Glutamatergic neuron (in vitro differentiated cells): ENCODE measurements at regions not wholly inside any gene's neighbourhood (a gene's known extent, or its start where the extent isn't known, plus 50 kb on each side); places are given as distances from the start of the nearest gene placed in this dataset.

ENCODE experiments used
- DNase-seq: peaks from one replicate; pipeline ENCODE4 v3.0.0; 2022
- H3K27ac Mint-ChIP-seq: one replicate; pipeline ENCODE4 v1.8.0; 2020; ENCODE audit warnings: mild to moderate bottlenecking, mixed read lengths, inconsistent platforms; ENCODE audit not compliant: unreplicated experiment
- H3K27me3 Mint-ChIP-seq: one replicate; pipeline ENCODE4 v1.8.0; 2020; ENCODE audit warnings: mild to moderate bottlenecking, moderate library complexity, mixed read lengths, inconsistent platforms; ENCODE audit not compliant: unreplicated experiment
- H3K36me3 Mint-ChIP-seq: one replicate; pipeline ENCODE4 v1.8.0; 2020; ENCODE audit warnings: mild to moderate bottlenecking, mixed read lengths, inconsistent platforms; ENCODE audit not compliant: unreplicated experiment
- H3K4me1 Mint-ChIP-seq: one replicate; pipeline ENCODE4 v1.8.0; 2020; ENCODE audit warnings: mild to moderate bottlenecking, low read depth, mixed read lengths, inconsistent platforms; ENCODE audit not compliant: unreplicated experiment
- H3K4me3 Mint-ChIP-seq: one replicate; pipeline ENCODE4 v1.8.0; 2020; ENCODE audit warnings: mild to moderate bottlenecking, mixed read lengths, inconsistent platforms; ENCODE audit not compliant: unreplicated experiment
- H3K9me3 Mint-ChIP-seq: one replicate; pipeline ENCODE4 v1.8.0; 2020; ENCODE audit warnings: mild to moderate bottlenecking, moderate library complexity, mixed read lengths, inconsistent platforms; ENCODE audit not compliant: unreplicated experiment
- TF ChIP-seq, protein P1 (sequence below): fragments of 200-600 bp; sonication (generic); IDR thresholded peaks from one replicate; pipeline ENCODE4 v1.5.0; 2021; ENCODE audit not compliant: partially characterized antibody, unreplicated experiment

- Mint-ChIP-seq H3K4me3 (no peak overlapping the region), H3K27me3 (no peaks in the 10 kb centered on the region), H3K4me1 (peaks cover 4% of the 10 kb centered on the region), H3K36me3 (no peaks in the 10 kb centered on the region), H3K9me3 (no peaks in the 10 kb centered on the region), H3K27ac (no peak overlapping the region)
- TF ChIP-seq, protein P1, sequence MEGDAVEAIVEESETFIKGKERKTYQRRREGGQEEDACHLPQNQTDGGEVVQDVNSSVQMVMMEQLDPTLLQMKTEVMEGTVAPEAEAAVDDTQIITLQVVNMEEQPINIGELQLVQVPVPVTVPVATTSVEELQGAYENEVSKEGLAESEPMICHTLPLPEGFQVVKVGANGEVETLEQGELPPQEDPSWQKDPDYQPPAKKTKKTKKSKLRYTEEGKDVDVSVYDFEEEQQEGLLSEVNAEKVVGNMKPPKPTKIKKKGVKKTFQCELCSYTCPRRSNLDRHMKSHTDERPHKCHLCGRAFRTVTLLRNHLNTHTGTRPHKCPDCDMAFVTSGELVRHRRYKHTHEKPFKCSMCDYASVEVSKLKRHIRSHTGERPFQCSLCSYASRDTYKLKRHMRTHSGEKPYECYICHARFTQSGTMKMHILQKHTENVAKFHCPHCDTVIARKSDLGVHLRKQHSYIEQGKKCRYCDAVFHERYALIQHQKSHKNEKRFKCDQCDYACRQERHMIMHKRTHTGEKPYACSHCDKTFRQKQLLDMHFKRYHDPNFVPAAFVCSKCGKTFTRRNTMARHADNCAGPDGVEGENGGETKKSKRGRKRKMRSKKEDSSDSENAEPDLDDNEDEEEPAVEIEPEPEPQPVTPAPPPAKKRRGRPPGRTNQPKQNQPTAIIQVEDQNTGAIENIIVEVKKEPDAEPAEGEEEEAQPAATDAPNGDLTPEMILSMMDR = no peak
- DNase-seq = no peak
These were observed 185.1 kb downstream of the FOXD2 start for GRCh38 chr1:47622776-47623556.

DNA sequence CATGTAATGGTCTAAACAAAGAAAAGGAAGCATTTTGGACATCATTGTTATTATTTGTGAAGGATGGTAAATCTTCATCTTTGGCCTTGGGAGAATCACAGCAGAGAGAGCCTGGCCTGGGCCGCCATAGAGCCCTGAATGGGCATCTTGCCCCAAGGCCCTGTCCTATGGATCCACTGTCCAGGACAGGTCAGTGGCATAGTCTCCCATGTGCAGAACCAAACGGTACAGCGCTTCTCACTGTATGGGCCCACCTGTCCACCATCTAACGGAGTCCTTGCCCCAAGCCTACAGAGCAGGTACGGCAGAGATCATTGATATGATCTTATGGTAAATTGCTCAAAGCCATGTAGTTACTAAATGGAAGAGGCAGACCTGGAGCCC lies 185.7 kb downstream of the FOXD2 start:
- Mint-ChIP-seq H3K4me3 (no peak overlapping the region), H3K4me1 (peaks cover 4% of the 10 kb centered on the region), H3K27me3 (no peaks in the 10 kb centered on the region), H3K27ac (no peak overlapping the region), H3K36me3 (no peaks in the 10 kb centered on the region), H3K9me3 (no peaks in the 10 kb centered on the region)
- TF ChIP-seq, protein P1 = no peak
- DNase-seq = no peak

- peaks cover 4% of the 10 kb centered on the region for H3K4me1 Mint-ChIP-seq
- no peak for DNase-seq
- H3K27ac Mint-ChIP-seq = no peak overlapping the region
- H3K4me3 Mint-ChIP-seq = no peak overlapping the region
- no peaks in the 10 kb centered on the region for H3K27me3 Mint-ChIP-seq
- H3K36me3 Mint-ChIP-seq = no peaks in the 10 kb centered on the region
- H3K9me3 Mint-ChIP-seq = no peaks in the 10 kb centered on the region
- TF ChIP-seq, protein P1 = no peak
These were observed 186.7 kb downstream of the FOXD2 start for GRCh38 chr1:47624531-47624930.

DNA sequence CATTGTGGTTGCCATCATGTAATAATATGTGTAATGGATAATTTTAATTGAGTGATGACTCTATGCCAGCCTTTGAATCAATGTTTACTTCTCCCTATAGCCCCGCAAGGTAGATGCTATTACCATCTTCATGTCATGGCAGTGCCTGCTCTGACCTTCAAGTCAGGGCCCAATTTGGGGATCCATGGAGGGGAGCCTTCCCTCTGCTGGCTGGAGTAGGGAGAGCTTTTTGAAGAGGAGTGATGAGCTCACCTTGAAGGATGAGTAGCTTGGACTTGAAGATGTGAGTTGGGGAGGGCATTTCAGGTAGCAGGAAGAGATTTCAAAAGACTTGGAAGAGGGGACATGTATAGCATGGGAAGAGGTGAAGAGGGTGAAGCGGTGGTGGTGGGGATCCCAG lies 189.2 kb downstream of the FOXD2 start:
- no peaks in the 10 kb centered on the region for H3K27me3 Mint-ChIP-seq
- TF ChIP-seq, protein P1 = no peak
- H3K4me1 Mint-ChIP-seq = peaks cover 12% of the 10 kb centered on the region
- H3K9me3 Mint-ChIP-seq = no peaks in the 10 kb centered on the region
- DNase-seq = no peak
- H3K4me3 Mint-ChIP-seq = no peak overlapping the region
- no peaks in the 10 kb centered on the region for H3K36me3 Mint-ChIP-seq
- no peak overlapping the region for H3K27ac Mint-ChIP-seq

GRCh38 chr1:47627471-47628370 lies 189.9 kb downstream of the FOXD2 start:
- H3K4me3 Mint-ChIP-seq = no peak overlapping the region
- H3K36me3 Mint-ChIP-seq = peaks cover 4% of the 10 kb centered on the region
- no peaks in the 10 kb centered on the region for H3K27me3 Mint-ChIP-seq

More at GRCh38 chr1:47627471-47628370, 189.9 kb downstream of the FOXD2 start:
- H3K9me3 Mint-ChIP-seq = peaks cover 5% of the 10 kb centered on the region
- TF ChIP-seq, protein P1 = no peak
- DNase-seq = no peak
- no peak overlapping the region for H3K27ac Mint-ChIP-seq
- peaks cover 19% of the 10 kb centered on the region for H3K4me1 Mint-ChIP-seq
